A673 (cell line): ENCODE measurements at regions not wholly inside any gene's neighbourhood (a gene's known extent, or its start where the extent isn't known, plus 50 kb on each side); places are given as distances from the start of the nearest gene placed in this dataset.

Experiments used
- BruUV-seq: library from RNA; stranded (reverse); fragments of 400-500 nt; replicated peaks from 2 replicates; lab custom pipeline; 2021; lab: Mats Ljungman, UMichigan
- CTCF ChIA-PET: fragments of 300-600 bp; sonication (Branson Sonifier 250); formaldehyde crosslinking; loops from one replicate; lab custom pipeline; 2022; ENCODE audit warnings: antibody characterized with exemption; lab: Charles Lee
- POLR2A ChIA-PET: fragments of 300-600 bp; sonication (Branson Sonifier 250); formaldehyde crosslinking; loops from one replicate; lab custom pipeline; 2022; ENCODE audit warnings: antibody characterized with exemption; ENCODE audit not compliant: low non-redundant PET; lab: Charles Lee
- DNase-seq: peaks from one replicate; pipeline ENCODE4 v3.0.0-alpha.2; 2015; ENCODE audit warnings: low spot score
- H3K27ac ChIP-seq: fragments of 200-600 bp; sonication (generic); 2 replicates; pipeline ENCODE4 v1.5.1; 2016; ENCODE audit warnings: mixed run types, low read depth, mild to moderate bottlenecking, mixed read lengths, antibody characterized with exemption, low read length; ENCODE audit not compliant: poor library complexity, severe bottlenecking
- H3K27me3 ChIP-seq: fragments of 200-600 bp; sonication (generic); replicated peaks from 2 replicates; pipeline ENCODE4 v1.6.1; 2017; ENCODE audit warnings: mixed run types, low read depth, mild to moderate bottlenecking, mixed read lengths, antibody characterized with exemption, low read length; ENCODE audit not compliant: insufficient read depth, poor library complexity
- H3K36me3 ChIP-seq: fragments of 200-600 bp; sonication (generic); 2 replicates; pipeline ENCODE4 v1.6.1; 2016; ENCODE audit warnings: mixed run types, mild to moderate bottlenecking, mixed read lengths, antibody characterized with exemption, low read length; ENCODE audit not compliant: insufficient read depth, poor library complexity, severe bottlenecking
- H3K4me1 ChIP-seq: fragments of 200-600 bp; sonication (generic); 2 replicates; pipeline ENCODE4 v1.6.1; 2017; ENCODE audit warnings: mixed run types, mild to moderate bottlenecking, mixed read lengths, antibody characterized with exemption, low read length; ENCODE audit not compliant: insufficient read depth, poor library complexity, severe bottlenecking
- H3K4me3 ChIP-seq: fragments of 200-600 bp; sonication (generic); 2 replicates; pipeline ENCODE4 v1.5.1; 2016; ENCODE audit warnings: low read depth, mixed run types, mild to moderate bottlenecking, mixed read lengths, low read length; ENCODE audit not compliant: poor library complexity, severe bottlenecking
- H3K9me3 ChIP-seq: fragments of 200-600 bp; sonication (generic); 2 replicates; pipeline ENCODE4 v1.6.1; 2016; ENCODE audit warnings: mixed run types, low read depth, mild to moderate bottlenecking, mixed read lengths, antibody characterized with exemption, low read length; ENCODE audit not compliant: poor library complexity, severe bottlenecking
- CTCF ChIP-seq: fragments of 300-800, 200-600 bp; sonication (generic); conservative IDR thresholded peaks from 2 replicates; pipeline ENCODE4 v1.5.1; 2017; ENCODE audit warnings: low read depth, mild to moderate bottlenecking, antibody characterized with exemption, low read length, moderate library complexity, mixed read lengths
- EZH2 ChIP-seq: fragments of 200-600 bp; sonication (generic); IDR thresholded peaks from 2 replicates; pipeline ENCODE4 v1.6.1; 2017; ENCODE audit warnings: borderline replicate concordance, low read depth, mild to moderate bottlenecking, mixed read lengths, antibody characterized with exemption, low read length; ENCODE audit not compliant: poor library complexity, severe bottlenecking
- intact Hi-C: fragments of 100-400 bp; cut with micrococcal nuclease; formaldehyde crosslinking; loops from one replicate; pipeline ENCODE4 v1.10.0; 2022; ENCODE audit not compliant: unreplicated experiment

- Histone ChIP-seq H3K4me3 (no peak overlapping the region), H3K9me3 (no peaks in the 10 kb centered on the region), H3K4me1 (no peaks in the 10 kb centered on the region), H3K27ac (no peak overlapping the region), H3K36me3 (no peaks in the 10 kb centered on the region), H3K27me3 (peaks cover 12% of the 10 kb centered on the region)
- intact Hi-C loops = no loop called here
- ChIA-PET POLR2A (no interaction called here), CTCF (no interaction called here)
- no TSS peak for BruUV-seq
- no peak for TF ChIP-seq EZH2
- TF ChIP-seq CTCF = no peak
- no peak for DNase-seq
These were observed 128.2 kb upstream of the ASTN2 start for GRCh38 chr9:117543089-117543488.

GRCh38 chr9:117542021-117542420, 127.2 kb upstream of the ASTN2 start:
- ChIA-PET POLR2A (no interaction called here), CTCF (no interaction called here)
- DNase-seq = no peak
- intact Hi-C loops = no loop called here
- Histone ChIP-seq H3K4me3 (no peak overlapping the region), H3K27me3 (peaks cover 4% of the 10 kb centered on the region), H3K9me3 (no peaks in the 10 kb centered on the region), H3K4me1 (no peaks in the 10 kb centered on the region), H3K27ac (no peak overlapping the region), H3K36me3 (no peaks in the 10 kb centered on the region)
- BruUV-seq = no TSS peak
- no peak for TF ChIP-seq CTCF
- no peak for TF ChIP-seq EZH2

GRCh38 chr9:117541181-117541580, 126.3 kb upstream of the ASTN2 start:
- Histone ChIP-seq H3K4me1 (no peaks in the 10 kb centered on the region), H3K27me3 (no peaks in the 10 kb centered on the region), H3K9me3 (no peaks in the 10 kb centered on the region), H3K4me3 (no peak overlapping the region), H3K27ac (no peak overlapping the region), H3K36me3 (no peaks in the 10 kb centered on the region)
- ChIA-PET CTCF (no interaction called here), POLR2A (no interaction called here)
- BruUV-seq = no TSS peak
- no peak for DNase-seq
- TF ChIP-seq CTCF = no peak
- TF ChIP-seq EZH2 = no peak
- intact Hi-C loops = no loop called here
